HFF-Myc (cell line): ENCODE measurements at regions not wholly inside any gene's neighbourhood (a gene's known extent, or its start where the extent isn't known, plus 50 kb on each side); places are given as distances from the start of the nearest gene placed in this dataset.
"Not testable (repeated sequence)": the region's sequence is repeated elsewhere in the genome, so short reads cannot be mapped to it uniquely, and the experiment has no call there.

Experiments
- DNase-seq: peaks from one replicate; pipeline ENCODE4 v3.0.0-alpha.2; 2011; ENCODE audit warnings: low read depth; ENCODE audit errors: extremely low read depth
- H3K4me3 ChIP-seq: replicated peaks from 2 replicates; pipeline ENCODE4 v1.5.1; 2011; ENCODE audit warnings: low read depth, mild to moderate bottlenecking, control low read depth, low read length
- CTCF ChIP-seq: IDR thresholded peaks from 2 replicates; pipeline ENCODE4 v1.5.1; 2012; ENCODE audit warnings: mild to moderate bottlenecking, low read depth, low read length, control low read depth; ENCODE audit errors: missing control alignments

GRCh38 chr5:152472083-152472482, 67.0 kb upstream of the NMUR2 start:
- DNase-seq = no peak
- no peak for TF ChIP-seq CTCF
- no peak overlapping the region for H3K4me3 ChIP-seq

- no peak for DNase-seq
- no peak for TF ChIP-seq CTCF
- no peak overlapping the region for H3K4me3 ChIP-seq
These were observed 69.9 kb upstream of the NMUR2 start for GRCh38 chr5:152474961-152475360.

- no peak for DNase-seq
- no peak overlapping the region for H3K4me3 ChIP-seq
- no peak for TF ChIP-seq CTCF
These were observed 72.5 kb upstream of the NMUR2 start for GRCh38 chr5:152477536-152477935.

- not testable (repeated sequence) for DNase-seq, H3K4me3 ChIP-seq
These were observed 74.8 kb upstream of the NMUR2 start for GRCh38 chr5:152479866-152480265.

GRCh38 chr5:152480677-152481076, 75.6 kb upstream of the NMUR2 start:
- not testable (repeated sequence) for H3K4me3 ChIP-seq, DNase-seq

GRCh38 chr5:152487130-152487529, 82.1 kb upstream of the NMUR2 start:
- H3K4me3 ChIP-seq = no peak overlapping the region
- no peak for TF ChIP-seq CTCF
- DNase-seq = no peak

GRCh38 chr5:152488869-152489268, 83.8 kb upstream of the NMUR2 start:
- no peak overlapping the region for H3K4me3 ChIP-seq
- no peak for TF ChIP-seq CTCF
- no peak for DNase-seq

GRCh38 chr5:152499814-152500535, 94.9 kb upstream of the NMUR2 start:
- H3K4me3 ChIP-seq = no peak overlapping the region
- DNase-seq = no peak
- TF ChIP-seq CTCF = no peak
